ENCODE measurements at regions not wholly inside any gene's neighbourhood (a gene's known extent, or its start where the extent isn't known, plus 50 kb on each side); places are given as distances from the start of the nearest gene placed in this dataset.

- no peak overlapping the region for H3K27ac ChIP-seq (ENCODE audit: insufficient read depth, low read length)
- no peak overlapping the region for H3K18ac ChIP-seq (ENCODE audit: low read depth, low read length)
- BruUV-seq (replicated peaks): no TSS peak
These were observed 118.3 kb upstream of the BOD1 start for GRCh38 chr5:173734716-173735115.

More at GRCh38 chr5:173734716-173735115, 118.3 kb upstream of the BOD1 start:
- Histone ChIP-seq H2BK120ac (ENCODE audit: low read depth, low read length) (no peak overlapping the region), H3K4ac (ENCODE audit: low read depth, low read length) (no peak overlapping the region), H2AFZ (replicated peaks; ENCODE audit: low read length, poor library complexity) (no peak overlapping the region), H2AK5ac (ENCODE audit: low read depth, low read length) (no peak overlapping the region), H3K4me2 (ENCODE audit: low read depth, low read length) (no peak overlapping the region), H2BK20ac (ENCODE audit: low read depth, low read length) (no peak overlapping the region), H4K8ac (ENCODE audit: low read depth in 2 of 2, low read length in 2 of 2) (no peak overlapping the region), H4K5ac (ENCODE audit: low read depth, low read length) (no peak overlapping the region), H3K56ac (ENCODE audit: extremely low read depth, insufficient read depth, low read length) (no peak overlapping the region), H3K4me1 (ENCODE audit: control insufficient read depth, insufficient read depth, low read length) (no peaks in the 10 kb centered on the region), H3K23ac (ENCODE audit: low read depth, low read length) (no peak overlapping the region), H4K20me1 (ENCODE audit: insufficient read depth, low read length) (no peaks in the 10 kb centered on the region), H3K14ac (replicated peaks; ENCODE audit: low read depth, low read length) (no peak overlapping the region), H3K79me1 (ENCODE audit: low read depth in 1 of 2, low read length in 2 of 2) (no peaks in the 10 kb centered on the region), H4K91ac (ENCODE audit: insufficient read depth, low read depth, low read length) (no peak overlapping the region), H2AK9ac (replicated peaks; ENCODE audit: low read depth, low read length, poor library complexity) (no peak overlapping the region), H2BK5ac (ENCODE audit: low read depth, low read length, poor library complexity, severe bottlenecking) (no peak overlapping the region), H3K9ac (ENCODE audit: low read depth, low read length) (no peak overlapping the region), H2BK15ac (ENCODE audit: low read depth, low read length) (no peak overlapping the region), H3K4me3 (ENCODE audit: insufficient read depth, low read depth, low read length) (no peak overlapping the region), H3K36me3 (ENCODE audit: control insufficient read depth, insufficient read depth, low read length) (no peaks in the 10 kb centered on the region), H3K9me3 (ENCODE audit: control insufficient read depth, insufficient read depth, low read length) (no peaks in the 10 kb centered on the region), H3K27me3 (ENCODE audit: control insufficient read depth, insufficient read depth, low read length) (peaks cover 9% of the 10 kb centered on the region), H3K9me1 (ENCODE audit: insufficient read depth, low read length) (no peaks in the 10 kb centered on the region)
- TF ChIP-seq RFX5 (IDR thresholded peaks at IDR 0.05; ENCODE audit: low read depth, low read length) (no peak), NFE2L2 (IDR thresholded peaks at IDR 0.05; ENCODE audit: low read depth, low read length) (no peak), SMC3 (IDR thresholded peaks at IDR 0.05; ENCODE audit: low read depth, low read length) (no peak), POLR2A (IDR thresholded peaks at IDR 0.05; ENCODE audit: low read depth, low read length) (no peak)
- 67% methylated on average over 1 of the region's 10 CpGs; no CpG with 5 or more reads in 1 of the 2 experiments for WGBS, 2 experiments (ENCODE audit: extremely low coverage in 2 of 2, insufficient read length in 1 of 2)
- intact Hi-C loops (cut with micrococcal nuclease): no loop called here
- ChIA-PET POLR2A (ENCODE audit: unreplicated experiment) (no interaction called here), CTCF (interaction anchor here (0.7 kb wide), 1 partner anchor 55 kb away, joined by 3 read pairs; no protein-coding TSS in a partner anchor)
- in situ Hi-C loops (cut with MboI; ENCODE audit: low sequenced_read_pairs): no loop called here
- dilution Hi-C loops (cut with HindIII; ENCODE audit: low sequenced_read_pairs, unreplicated experiment): no loop called here
- ATAC-seq (ENCODE audit: low read depth) (no peak), DNase-seq (no peak)
